ENCODE measurements at regions not wholly inside any gene's neighbourhood (a gene's known extent, or its start where the extent isn't known, plus 50 kb on each side); places are given as distances from the start of the nearest gene placed in this dataset.

- Histone ChIP-seq H3K36me3 (ENCODE audit: insufficient read depth, low read depth, low read length) (no peaks in the 10 kb centered on the region), H3K4me1 (ENCODE audit: insufficient read depth, low read length) (no peaks in the 10 kb centered on the region; the same call in 1 of the 2 replicates), H3K27me3 (ENCODE audit: insufficient read depth, low read length) (no peaks in the 10 kb centered on the region), H3K4me3 (ENCODE audit: low read length) (no peak overlapping the region), H3K9me3 (ENCODE audit: insufficient read depth, low read depth, low read length) (no peaks in the 10 kb centered on the region), H3K27ac (ENCODE audit: low read length) (no peak overlapping the region), H3K9ac (ENCODE audit: low read depth, low read length) (no peak overlapping the region)
Measured at GRCh38 chr17:12388226-12388625, 277.5 kb upstream of the MYOCD start.

GRCh38 chr17:12389421-12389820 lies 276.3 kb upstream of the MYOCD start:
- H3K4me1 ChIP-seq (ENCODE audit: insufficient read depth, low read length), result no peaks in the 10 kb centered on the region; the same call in 1 of the 2 replicates
- H3K27me3 ChIP-seq (ENCODE audit: insufficient read depth, low read length), result no peaks in the 10 kb centered on the region
- no peak overlapping the region for H3K27ac ChIP-seq (ENCODE audit: low read length)
- no peak overlapping the region for H3K9ac ChIP-seq (ENCODE audit: low read depth, low read length)
- no peaks in the 10 kb centered on the region for H3K36me3 ChIP-seq (ENCODE audit: insufficient read depth, low read depth, low read length)
- H3K9me3 ChIP-seq (ENCODE audit: insufficient read depth, low read depth, low read length), result no peaks in the 10 kb centered on the region
- no peak overlapping the region for H3K4me3 ChIP-seq (ENCODE audit: low read length)

GRCh38 chr17:12390631-12391030 lies 275.1 kb upstream of the MYOCD start:
- H3K27me3 ChIP-seq (ENCODE audit: insufficient read depth, low read length), result no peaks in the 10 kb centered on the region
- no peak overlapping the region for H3K9ac ChIP-seq (ENCODE audit: low read depth, low read length)
- H3K4me1 ChIP-seq (ENCODE audit: insufficient read depth, low read length), result no peaks in the 10 kb centered on the region; the same call in 1 of the 2 replicates
- no peaks in the 10 kb centered on the region for H3K36me3 ChIP-seq (ENCODE audit: insufficient read depth, low read depth, low read length)
- H3K4me3 ChIP-seq (ENCODE audit: low read length), result no peak overlapping the region
- H3K9me3 ChIP-seq (ENCODE audit: insufficient read depth, low read depth, low read length), result no peaks in the 10 kb centered on the region
- H3K27ac ChIP-seq (ENCODE audit: low read length), result no peak overlapping the region

- no peak overlapping the region for H3K27ac ChIP-seq (ENCODE audit: low read length)
- no peaks in the 10 kb centered on the region; the same call in 1 of the 2 replicates for H3K4me1 ChIP-seq (ENCODE audit: insufficient read depth, low read length)
- no peak overlapping the region for H3K9ac ChIP-seq (ENCODE audit: low read depth, low read length)
- no peaks in the 10 kb centered on the region for H3K9me3 ChIP-seq (ENCODE audit: insufficient read depth, low read depth, low read length)
- no peak overlapping the region for H3K4me3 ChIP-seq (ENCODE audit: low read length)
- no peaks in the 10 kb centered on the region for H3K36me3 ChIP-seq (ENCODE audit: insufficient read depth, low read depth, low read length)
- H3K27me3 ChIP-seq (ENCODE audit: insufficient read depth, low read length), result no peaks in the 10 kb centered on the region
Measured at GRCh38 chr17:12391468-12391867, 274.2 kb upstream of the MYOCD start.

- Histone ChIP-seq H3K27me3 (ENCODE audit: insufficient read depth, low read length) (no peaks in the 10 kb centered on the region), H3K4me3 (ENCODE audit: low read length) (no peak overlapping the region), H3K9ac (ENCODE audit: low read depth, low read length) (no peak overlapping the region), H3K27ac (ENCODE audit: low read length) (no peak overlapping the region), H3K4me1 (ENCODE audit: insufficient read depth, low read length) (no peaks in the 10 kb centered on the region; the same call in 1 of the 2 replicates), H3K36me3 (ENCODE audit: insufficient read depth, low read depth, low read length) (no peaks in the 10 kb centered on the region), H3K9me3 (ENCODE audit: insufficient read depth, low read depth, low read length) (no peaks in the 10 kb centered on the region)
Measured at GRCh38 chr17:12395733-12396354, 269.8 kb upstream of the MYOCD start.

GRCh38 chr17:12398441-12399051 lies 267.1 kb upstream of the MYOCD start:
- Histone ChIP-seq H3K36me3 (ENCODE audit: insufficient read depth, low read depth, low read length) (no peaks in the 10 kb centered on the region), H3K9ac (ENCODE audit: low read depth, low read length) (no peak overlapping the region), H3K27ac (ENCODE audit: low read length) (no peak overlapping the region)

GRCh38 chr17:12402963-12403622 lies 262.6 kb upstream of the MYOCD start:
- H3K4me1 ChIP-seq (ENCODE audit: insufficient read depth, low read length), result no peaks in the 10 kb centered on the region
- H3K4me3 ChIP-seq (ENCODE audit: low read length), result no peak overlapping the region
- H3K9ac ChIP-seq (ENCODE audit: low read depth, low read length), result no peak overlapping the region
- H3K27me3 ChIP-seq (ENCODE audit: insufficient read depth, low read length), result no peaks in the 10 kb centered on the region
- no peak overlapping the region for H3K27ac ChIP-seq (ENCODE audit: low read length)
- no peaks in the 10 kb centered on the region for H3K9me3 ChIP-seq (ENCODE audit: insufficient read depth, low read depth, low read length)
- H3K36me3 ChIP-seq (ENCODE audit: insufficient read depth, low read depth, low read length), result no peaks in the 10 kb centered on the region

More at GRCh38 chr17:12398441-12399051, 267.1 kb upstream of the MYOCD start:
- Histone ChIP-seq H3K4me1 (ENCODE audit: insufficient read depth, low read length) (no peaks in the 10 kb centered on the region), H3K27me3 (ENCODE audit: insufficient read depth, low read length) (no peaks in the 10 kb centered on the region), H3K9me3 (ENCODE audit: insufficient read depth, low read depth, low read length) (no peaks in the 10 kb centered on the region), H3K4me3 (ENCODE audit: low read length) (no peak overlapping the region)

- no peak overlapping the region for H3K9ac ChIP-seq (ENCODE audit: low read depth, low read length)
- H3K27ac ChIP-seq (ENCODE audit: low read length), result no peak overlapping the region
- no peak overlapping the region for H3K4me3 ChIP-seq (ENCODE audit: low read length)
- H3K4me1 ChIP-seq (ENCODE audit: insufficient read depth, low read length), result no peaks in the 10 kb centered on the region
- H3K9me3 ChIP-seq (ENCODE audit: insufficient read depth, low read depth, low read length), result no peaks in the 10 kb centered on the region
- H3K36me3 ChIP-seq (ENCODE audit: insufficient read depth, low read depth, low read length), result no peaks in the 10 kb centered on the region
- H3K27me3 ChIP-seq (ENCODE audit: insufficient read depth, low read length), result no peaks in the 10 kb centered on the region
Measured at GRCh38 chr17:12403881-12404398, 261.8 kb upstream of the MYOCD start.

GRCh38 chr17:12406623-12407215 lies 259.0 kb upstream of the MYOCD start:
- Histone ChIP-seq H3K36me3 (ENCODE audit: insufficient read depth, low read depth, low read length) (no peaks in the 10 kb centered on the region), H3K9ac (ENCODE audit: low read depth, low read length) (no peak overlapping the region), H3K27me3 (ENCODE audit: insufficient read depth, low read length) (no peaks in the 10 kb centered on the region), H3K4me1 (ENCODE audit: insufficient read depth, low read length) (no peaks in the 10 kb centered on the region), H3K27ac (ENCODE audit: low read length) (no peak overlapping the region), H3K4me3 (ENCODE audit: low read length) (no peak overlapping the region), H3K9me3 (ENCODE audit: insufficient read depth, low read depth, low read length) (no peaks in the 10 kb centered on the region)

- H3K27me3 ChIP-seq (ENCODE audit: insufficient read depth, low read length), result no peaks in the 10 kb centered on the region
- H3K9me3 ChIP-seq (ENCODE audit: insufficient read depth, low read depth, low read length), result no peaks in the 10 kb centered on the region
- H3K36me3 ChIP-seq (ENCODE audit: insufficient read depth, low read depth, low read length), result no peaks in the 10 kb centered on the region
- peaks cover under 1% of the 10 kb centered on the region; the same call in 1 of the 2 replicates for H3K4me1 ChIP-seq (ENCODE audit: insufficient read depth, low read length)
- no peak overlapping the region for H3K9ac ChIP-seq (ENCODE audit: low read depth, low read length)
- H3K4me3 ChIP-seq (ENCODE audit: low read length), result no peak overlapping the region
- no peak overlapping the region for H3K27ac ChIP-seq (ENCODE audit: low read length)
Measured at GRCh38 chr17:12407495-12408252, 258.0 kb upstream of the MYOCD start.

- Histone ChIP-seq H3K9ac (ENCODE audit: low read depth, low read length) (no peak overlapping the region), H3K4me1 (ENCODE audit: insufficient read depth, low read length) (peaks cover 3% of the 10 kb centered on the region; the same call in 1 of the 2 replicates), H3K27me3 (ENCODE audit: insufficient read depth, low read length) (no peaks in the 10 kb centered on the region), H3K36me3 (ENCODE audit: insufficient read depth, low read depth, low read length) (no peaks in the 10 kb centered on the region), H3K27ac (ENCODE audit: low read length) (no peak overlapping the region), H3K9me3 (ENCODE audit: insufficient read depth, low read depth, low read length) (no peaks in the 10 kb centered on the region), H3K4me3 (ENCODE audit: low read length) (no peak overlapping the region)
Measured at GRCh38 chr17:12409082-12409481, 256.6 kb upstream of the MYOCD start.
